ENCODE measurements at regions not wholly inside any gene's neighbourhood (a gene's known extent, or its start where the extent isn't known, plus 50 kb on each side); places are given as distances from the start of the nearest gene placed in this dataset.

DNA sequence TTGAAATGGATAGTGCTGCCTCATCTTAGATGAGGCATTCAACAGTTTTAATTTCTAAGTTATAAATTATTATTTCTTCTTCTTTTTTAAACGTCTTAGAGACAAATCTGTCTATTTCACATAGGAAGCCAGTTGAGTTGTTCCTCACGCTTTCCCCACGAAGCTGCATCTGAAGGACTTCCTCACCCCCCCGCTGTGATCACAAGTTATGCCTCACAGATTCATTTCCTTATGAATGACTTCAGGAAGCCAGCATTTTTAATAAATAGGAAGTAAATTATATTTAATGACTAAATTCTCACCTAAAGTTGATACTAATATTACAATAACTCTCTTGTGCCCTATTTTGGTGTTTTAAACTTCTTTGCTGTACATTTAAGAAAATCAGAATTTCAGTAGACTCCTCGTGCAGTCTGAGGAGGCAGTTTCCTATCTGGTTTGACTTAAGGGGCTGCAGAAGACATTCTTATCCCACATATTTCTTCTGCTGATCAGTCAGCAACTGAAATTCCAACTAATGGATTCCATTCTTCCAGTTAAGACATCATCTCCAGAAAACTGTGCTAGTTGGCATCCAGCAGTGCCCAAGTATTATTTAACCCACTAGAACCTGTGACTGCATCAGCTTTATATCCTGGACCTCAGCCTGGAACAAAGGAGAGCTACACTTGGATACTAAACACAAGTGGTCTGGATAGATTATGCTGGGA is 182.7 kb upstream of the CCN2 start:
- TF ChIP-seq POLR2AphosphoS5 (IDR thresholded peaks at IDR 0.05; ENCODE audit: low read length) = no peak
- no peak for TF ChIP-seq SMARCA5 (IDR thresholded peaks at IDR 0.05)
- no peak for TF ChIP-seq POLR2A (IDR thresholded peaks at IDR 0.05; ENCODE audit: low read depth, low read length)
- TF ChIP-seq CTCF (IDR thresholded peaks at IDR 0.05 in 2 of 3, conservative IDR thresholded peaks at IDR 0.05 in 1 of 3; ENCODE audit: control insufficient read depth in 2 of 3, extremely low read depth in 1 of 3, insufficient read depth in 1 of 3, low read depth in 3 of 3, low read length in 3 of 3) = no peak
- TF ChIP-seq FOXM1 (IDR thresholded peaks at IDR 0.05; ENCODE audit: low read depth, low read length) = no peak

All from GM12878 (cell line).